Activated CD4-positive, alpha-beta memory T cell treated with anti-CD3 and anti-CD28 coated beads, Interleukin-2, amount 10 ng/mL, durations not matched to agents 7 days and 5 days (primary cell): ENCODE measurements at regions not wholly inside any gene's neighbourhood (a gene's known extent, or its start where the extent isn't known, plus 50 kb on each side); places are given as distances from the start of the nearest gene placed in this dataset.
"Not testable (repeated sequence)": the region's sequence is repeated elsewhere in the genome, so short reads cannot be mapped to it uniquely, and the experiment has no call there.

Experiments
- CTCF ChIA-PET: fragments of 350-600 bp; sonication (Branson Sonifier 250); formaldehyde crosslinking; loops from one replicate; lab custom pipeline; 2021; ENCODE audit warnings: antibody characterized with exemption, inconsistent platforms; lab: Charles Lee
- POLR2A ChIA-PET: fragments of 350-600 bp; sonication (Branson Sonifier 250); formaldehyde crosslinking; loops from one replicate; lab custom pipeline; 2021; ENCODE audit warnings: antibody characterized with exemption; lab: Charles Lee
- DNase-seq: peaks from one replicate; pipeline ENCODE4 v3.0.0-alpha.2; 2020
- H3K27ac Mint-ChIP-seq: one replicate; pipeline ENCODE4 v1.8.0; 2021; ENCODE audit warnings: mild to moderate bottlenecking, mixed read lengths
- H3K27me3 Mint-ChIP-seq: one replicate; pipeline ENCODE4 v1.8.0; 2021; ENCODE audit warnings: mixed read lengths
- H3K36me3 Mint-ChIP-seq: one replicate; pipeline ENCODE4 v1.8.0; 2021; ENCODE audit warnings: low read depth, mixed read lengths
- H3K4me1 Mint-ChIP-seq: one replicate; pipeline ENCODE4 v1.8.0; 2021; ENCODE audit warnings: mixed read lengths
- H3K4me3 Mint-ChIP-seq: one replicate; pipeline ENCODE4 v1.8.0; 2021; ENCODE audit warnings: mild to moderate bottlenecking, mixed read lengths
- H3K9me3 Mint-ChIP-seq: one replicate; pipeline ENCODE4 v1.8.0; 2021; ENCODE audit warnings: mixed read lengths

DNA sequence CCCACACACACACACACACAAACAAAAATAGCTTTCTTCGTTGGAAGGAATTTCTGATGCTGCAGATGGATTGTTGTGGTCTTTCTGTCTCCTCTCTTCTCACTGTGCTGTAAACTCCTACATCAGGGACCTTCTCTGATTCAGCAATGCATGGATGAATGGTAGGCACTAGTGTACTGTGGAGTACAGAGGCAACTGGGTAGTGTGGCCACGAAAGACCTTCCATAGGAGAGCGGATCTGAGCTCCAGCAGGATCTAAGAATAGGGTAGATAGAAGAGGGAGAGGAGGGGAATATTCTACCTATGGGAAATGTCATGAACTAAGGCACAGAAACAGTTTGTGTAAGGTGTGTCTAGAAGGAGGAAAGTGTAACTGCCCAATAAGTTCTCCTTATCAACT lies 266.8 kb downstream of the MYCN start:
- POLR2A ChIA-PET = no interaction called here
- Mint-ChIP-seq H3K9me3 (peaks cover 6% of the 10 kb centered on the region), H3K27ac (no peak overlapping the region), H3K27me3 (peaks cover 3% of the 10 kb centered on the region), H3K4me1 (no peaks in the 10 kb centered on the region), H3K36me3 (no peaks in the 10 kb centered on the region), H3K4me3 (no peak overlapping the region)
- DNase-seq = no peak
- CTCF ChIA-PET = no interaction called here

DNA sequence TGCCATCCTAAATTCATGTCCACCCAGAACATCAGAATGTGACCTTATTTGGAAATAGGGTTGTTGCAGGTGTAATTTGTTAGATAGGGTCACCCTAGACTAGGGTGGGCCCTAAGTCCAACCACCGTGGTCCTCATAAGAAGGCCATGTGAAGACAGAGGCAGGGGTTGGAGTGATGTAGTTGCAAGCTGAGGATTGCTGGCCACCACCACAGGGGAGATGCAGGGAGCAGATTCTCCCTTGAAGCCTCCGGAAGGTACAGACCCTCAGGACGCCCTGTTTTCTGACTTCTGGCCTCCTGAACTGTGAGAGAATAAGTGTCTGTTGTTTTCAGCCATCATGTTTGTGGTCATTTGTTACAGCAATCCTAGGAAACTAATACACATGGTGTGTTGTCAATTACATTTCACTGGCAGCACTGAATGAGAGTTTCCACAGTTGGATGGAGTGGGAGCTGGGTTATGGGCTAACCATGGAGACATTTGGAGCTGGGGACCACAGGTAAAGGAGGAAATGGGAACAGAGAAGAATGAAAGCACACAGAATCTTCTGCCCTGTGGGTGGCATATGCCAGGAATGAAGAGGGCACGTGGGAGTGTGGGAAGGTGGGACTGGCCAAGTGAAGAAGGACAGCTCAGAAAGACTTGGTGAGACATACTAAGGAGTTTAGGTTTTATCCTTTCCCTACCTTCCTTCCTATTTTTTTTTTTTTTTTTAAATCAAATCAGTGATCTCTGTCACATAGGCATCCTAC lies 266.0 kb downstream of the MYCN start:
- peaks cover 6% of the 10 kb centered on the region for H3K9me3 Mint-ChIP-seq
- ChIA-PET CTCF (no interaction called here), POLR2A (no interaction called here)
- H3K36me3 Mint-ChIP-seq = no peaks in the 10 kb centered on the region
- peaks cover 3% of the 10 kb centered on the region for H3K27me3 Mint-ChIP-seq
- no peak for DNase-seq
- no peak overlapping the region for H3K4me3 Mint-ChIP-seq
- no peaks in the 10 kb centered on the region for H3K4me1 Mint-ChIP-seq
- no peak overlapping the region for H3K27ac Mint-ChIP-seq

DNA sequence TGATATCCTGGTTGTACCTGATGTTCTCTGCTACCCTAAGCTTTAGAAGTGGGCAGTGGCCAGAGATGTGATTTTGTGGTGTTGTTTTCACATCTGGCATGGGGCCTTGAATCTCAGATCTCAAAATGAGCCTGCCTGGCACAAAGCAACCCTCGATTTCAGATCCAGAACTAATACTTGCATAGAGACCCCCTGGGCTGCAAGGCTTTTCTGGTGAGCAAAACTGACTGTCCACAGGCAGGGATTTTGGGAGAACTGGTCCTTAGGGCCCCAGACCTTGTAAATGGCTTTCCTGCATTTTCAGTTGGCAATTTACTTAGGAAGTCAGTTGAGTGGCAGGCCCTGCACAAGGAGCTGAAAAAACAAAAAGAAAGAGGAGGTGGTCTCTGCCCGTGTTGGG lies 265.3 kb downstream of the MYCN start:
- CTCF ChIA-PET = no interaction called here

DNA sequence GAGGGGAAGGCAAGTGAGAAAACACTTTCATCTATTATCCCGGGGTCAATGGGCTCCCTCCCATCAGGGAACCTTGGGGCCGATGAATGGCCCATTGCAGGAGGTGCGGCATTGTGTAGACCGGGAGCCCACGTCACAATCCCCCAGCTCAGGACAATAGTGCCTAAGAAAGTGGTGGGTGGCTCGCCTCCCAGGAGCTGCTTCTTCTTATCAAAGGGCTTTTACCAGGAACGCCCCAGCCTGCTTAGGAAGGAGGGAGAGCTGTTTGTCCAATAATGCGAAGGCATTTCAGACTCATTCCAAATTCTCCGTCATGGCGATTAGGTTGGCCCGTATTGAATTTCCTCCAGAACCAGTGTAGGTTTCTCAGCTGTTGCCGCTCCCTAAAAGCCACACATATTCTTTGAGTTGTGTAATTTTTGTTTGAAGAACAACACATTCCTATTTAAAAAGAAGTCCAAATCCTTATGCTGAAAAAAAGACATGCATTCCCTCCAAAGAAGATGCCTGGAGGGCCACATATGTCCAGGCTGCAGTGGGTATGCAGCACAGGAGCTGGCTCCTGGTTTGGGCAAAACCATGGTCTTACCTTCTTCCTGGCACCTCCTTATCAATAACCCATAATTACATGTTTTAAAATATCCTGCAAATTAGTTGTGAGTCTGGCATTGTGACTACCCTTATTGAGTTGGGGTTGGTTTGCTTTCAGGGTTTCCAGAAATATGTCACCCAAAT lies 264.7 kb downstream of the MYCN start:
- CTCF ChIA-PET = no interaction called here
- Mint-ChIP-seq H3K9me3 (peaks cover 6% of the 10 kb centered on the region), H3K4me3 (no peak overlapping the region), H3K4me1 (no peaks in the 10 kb centered on the region), H3K27ac (no peak overlapping the region), H3K36me3 (no peaks in the 10 kb centered on the region), H3K27me3 (peaks cover 3% of the 10 kb centered on the region)
- POLR2A ChIA-PET = no interaction called here
- no peak for DNase-seq

More for the DNA sequence above, 265.3 kb downstream of the MYCN start:
- H3K4me3 Mint-ChIP-seq = no peak overlapping the region
- no peak overlapping the region for H3K27ac Mint-ChIP-seq
- peaks cover 3% of the 10 kb centered on the region for H3K27me3 Mint-ChIP-seq
- no peaks in the 10 kb centered on the region for H3K4me1 Mint-ChIP-seq
- H3K9me3 Mint-ChIP-seq = peaks cover 6% of the 10 kb centered on the region
- POLR2A ChIA-PET = no interaction called here
- no peaks in the 10 kb centered on the region for H3K36me3 Mint-ChIP-seq
- DNase-seq = no peak

DNA sequence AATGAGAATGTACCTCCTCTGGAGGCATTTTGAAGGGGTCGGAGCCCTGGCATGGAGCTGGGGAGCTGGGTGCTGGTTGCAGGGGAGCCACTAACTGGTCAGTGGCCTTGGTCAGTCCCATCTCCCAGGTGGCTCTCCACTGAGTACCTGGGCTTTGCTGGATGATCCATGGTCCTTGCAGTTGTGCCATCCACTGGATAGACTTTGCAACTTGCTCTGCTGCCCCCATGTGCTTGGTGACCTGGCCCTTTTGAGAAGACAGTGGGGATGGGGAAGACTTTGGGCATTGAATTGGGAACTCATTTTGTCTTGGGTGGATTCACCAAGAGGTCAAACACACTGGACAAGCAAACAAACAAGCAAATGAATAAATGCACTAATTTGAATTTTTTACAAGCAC lies 263.9 kb downstream of the MYCN start:
- Mint-ChIP-seq H3K9me3 (peaks cover 6% of the 10 kb centered on the region), H3K4me3 (no peak overlapping the region), H3K27ac (no peak overlapping the region), H3K27me3 (peaks cover 3% of the 10 kb centered on the region), H3K36me3 (no peaks in the 10 kb centered on the region), H3K4me1 (no peaks in the 10 kb centered on the region)
- POLR2A ChIA-PET = no interaction called here
- CTCF ChIA-PET = no interaction called here
- DNase-seq = no peak

DNA sequence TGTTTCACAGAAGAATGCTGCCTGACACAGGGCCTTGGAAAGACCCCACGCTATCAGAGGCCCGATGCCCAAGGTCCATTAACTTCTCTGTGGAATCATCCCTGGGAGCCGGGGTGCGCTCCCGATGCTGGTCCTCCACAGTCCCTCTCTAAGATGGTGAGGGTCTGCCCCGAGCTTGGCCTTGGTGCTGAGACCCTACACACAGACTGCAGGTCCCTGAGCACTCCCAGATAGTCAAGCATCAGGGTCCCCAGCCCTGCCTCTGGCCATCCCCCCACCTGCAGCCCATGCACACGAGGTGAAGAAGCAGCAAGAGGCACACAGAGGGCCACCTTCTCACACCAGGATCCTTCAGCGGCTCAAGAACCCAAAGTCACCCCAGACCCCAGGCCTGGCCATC lies 263.3 kb downstream of the MYCN start:
- Mint-ChIP-seq H3K9me3 (peaks cover 6% of the 10 kb centered on the region), H3K36me3 (no peaks in the 10 kb centered on the region), H3K4me1 (no peaks in the 10 kb centered on the region), H3K4me3 (no peak overlapping the region), H3K27ac (no peak overlapping the region), H3K27me3 (peaks cover 3% of the 10 kb centered on the region)
- CTCF ChIA-PET = no interaction called here
- no peak for DNase-seq
- POLR2A ChIA-PET = no interaction called here

DNA sequence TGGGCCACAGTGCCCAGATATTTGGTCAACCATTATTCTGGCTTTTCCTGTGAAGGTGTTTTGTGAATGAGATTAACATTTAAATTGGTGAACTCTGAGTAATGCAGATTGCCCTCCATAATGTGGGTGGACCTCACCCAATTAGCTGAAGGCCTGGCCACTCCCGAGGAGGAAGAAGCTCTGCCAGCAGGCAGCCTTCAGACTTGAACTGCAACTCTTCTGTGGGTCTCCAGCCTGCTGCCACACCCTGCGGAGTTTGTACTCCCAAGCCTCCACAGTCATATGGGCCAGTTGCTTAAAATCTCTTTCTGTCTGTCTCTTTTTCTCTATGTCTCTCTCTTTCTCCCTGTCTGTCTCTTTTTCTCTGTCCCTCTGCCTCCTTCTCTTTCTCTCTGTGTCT lies 262.7 kb downstream of the MYCN start:
- Mint-ChIP-seq H3K36me3 (no peaks in the 10 kb centered on the region), H3K27ac (no peak overlapping the region), H3K4me1 (no peaks in the 10 kb centered on the region), H3K27me3 (peaks cover 3% of the 10 kb centered on the region), H3K4me3 (no peak overlapping the region), H3K9me3 (peaks cover 2% of the 10 kb centered on the region)
- no peak for DNase-seq
- ChIA-PET CTCF (no interaction called here), POLR2A (no interaction called here)

DNA sequence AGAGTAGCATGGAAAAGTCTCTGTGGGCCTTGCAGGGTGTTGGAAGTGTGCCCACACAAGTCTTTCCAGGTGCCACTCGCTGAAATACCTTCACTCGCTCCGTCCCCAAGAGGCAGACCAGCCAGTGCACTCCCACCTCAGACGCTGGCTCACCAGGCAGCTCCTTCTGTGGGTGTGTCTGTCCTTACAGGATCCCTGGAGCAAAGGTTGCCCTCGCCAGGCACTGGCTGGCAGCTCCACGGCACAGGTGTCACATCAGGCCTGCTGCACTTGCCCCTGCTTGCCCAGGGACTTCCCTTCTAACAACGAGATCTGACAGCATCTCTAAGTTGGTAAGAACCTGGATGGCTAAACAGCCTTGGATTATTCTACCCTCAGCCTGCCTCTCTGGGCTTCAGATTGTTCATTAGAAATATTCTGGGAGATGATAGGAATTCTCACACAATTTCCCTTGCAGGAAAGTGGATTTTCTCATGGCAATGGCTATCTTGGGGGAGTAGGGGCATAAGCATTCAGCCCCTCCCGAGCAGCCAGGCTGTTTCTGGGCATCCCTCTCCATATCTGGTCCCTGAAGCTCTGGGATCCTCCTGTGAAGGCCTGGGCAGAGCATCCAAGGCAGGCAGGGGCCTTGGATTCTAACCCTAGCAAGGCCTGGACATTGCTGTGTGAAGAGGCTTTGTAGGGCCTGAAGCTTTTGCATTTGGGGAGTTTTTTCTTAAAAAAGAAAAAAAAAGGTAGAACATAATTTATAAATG lies 262.1 kb downstream of the MYCN start:
- Mint-ChIP-seq H3K4me3 (no peak overlapping the region), H3K36me3 (no peaks in the 10 kb centered on the region)
- CTCF ChIA-PET = no interaction called here

DNA sequence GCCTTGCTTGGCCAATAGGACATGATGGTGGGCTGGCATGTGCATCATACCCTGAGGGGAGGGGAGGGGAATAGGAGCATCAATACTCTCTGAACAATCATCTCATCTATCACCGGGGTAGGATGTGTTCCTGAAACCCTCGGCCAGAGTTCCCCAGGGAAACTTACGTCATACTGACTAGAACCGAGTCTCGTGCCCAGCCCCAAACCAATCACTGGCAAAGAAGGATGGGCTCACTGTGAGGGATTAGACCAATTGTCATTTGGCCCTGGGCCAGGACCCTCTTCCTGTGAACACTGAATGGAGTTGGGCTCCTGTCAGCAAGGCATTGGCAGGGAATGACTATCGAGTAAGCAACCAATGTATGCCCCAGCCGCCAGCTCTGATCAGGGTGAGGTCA lies 261.5 kb downstream of the MYCN start:
- Mint-ChIP-seq H3K27ac (no peak overlapping the region), H3K4me3 (no peak overlapping the region), H3K27me3 (no peaks in the 10 kb centered on the region), H3K9me3 (no peaks in the 10 kb centered on the region), H3K4me1 (no peaks in the 10 kb centered on the region), H3K36me3 (no peaks in the 10 kb centered on the region)
- ChIA-PET POLR2A (no interaction called here), CTCF (no interaction called here)
- no peak for DNase-seq

More for the DNA sequence above, 262.1 kb downstream of the MYCN start:
- no peak overlapping the region for H3K27ac Mint-ChIP-seq
- peaks cover 2% of the 10 kb centered on the region for H3K9me3 Mint-ChIP-seq
- H3K4me1 Mint-ChIP-seq = no peaks in the 10 kb centered on the region
- peaks cover 3% of the 10 kb centered on the region for H3K27me3 Mint-ChIP-seq
- no peak for DNase-seq
- POLR2A ChIA-PET = no interaction called here

DNA sequence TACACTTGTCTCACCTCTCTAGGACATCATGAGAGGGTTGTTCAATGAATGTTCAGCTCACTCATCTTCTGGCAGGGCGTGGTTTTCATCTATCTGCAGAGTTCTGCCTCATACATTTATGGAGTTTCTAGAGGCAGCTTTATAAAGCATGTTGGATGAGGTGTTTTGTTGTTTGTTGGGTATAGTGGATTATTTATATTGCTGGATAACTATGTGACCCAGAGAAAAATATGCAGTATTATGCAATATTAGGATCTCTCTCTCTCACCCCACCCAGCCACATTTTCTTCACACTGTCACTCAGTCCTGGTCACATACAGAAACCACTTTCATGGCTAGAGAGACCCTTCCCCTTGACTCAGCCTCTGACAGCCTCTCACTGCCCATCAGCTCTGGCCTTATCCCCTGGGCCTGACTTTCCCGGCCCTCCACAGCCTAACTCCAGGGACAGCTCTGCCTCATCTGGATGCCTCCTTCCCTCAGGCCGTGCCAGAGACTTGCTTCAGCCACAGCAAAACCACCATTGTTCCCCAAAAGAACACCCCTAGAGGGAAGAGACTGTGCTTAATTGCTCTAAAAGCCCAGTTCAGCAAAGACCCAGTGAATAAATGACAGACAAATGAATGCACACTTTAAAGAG lies 260.3 kb downstream of the MYCN start:
- ChIA-PET CTCF (no interaction called here), POLR2A (no interaction called here)
- Mint-ChIP-seq H3K27me3 (no peaks in the 10 kb centered on the region), H3K36me3 (no peaks in the 10 kb centered on the region), H3K4me1 (no peaks in the 10 kb centered on the region), H3K4me3 (no peak overlapping the region), H3K27ac (no peak overlapping the region), H3K9me3 (no peaks in the 10 kb centered on the region)
- no peak for DNase-seq

DNA sequence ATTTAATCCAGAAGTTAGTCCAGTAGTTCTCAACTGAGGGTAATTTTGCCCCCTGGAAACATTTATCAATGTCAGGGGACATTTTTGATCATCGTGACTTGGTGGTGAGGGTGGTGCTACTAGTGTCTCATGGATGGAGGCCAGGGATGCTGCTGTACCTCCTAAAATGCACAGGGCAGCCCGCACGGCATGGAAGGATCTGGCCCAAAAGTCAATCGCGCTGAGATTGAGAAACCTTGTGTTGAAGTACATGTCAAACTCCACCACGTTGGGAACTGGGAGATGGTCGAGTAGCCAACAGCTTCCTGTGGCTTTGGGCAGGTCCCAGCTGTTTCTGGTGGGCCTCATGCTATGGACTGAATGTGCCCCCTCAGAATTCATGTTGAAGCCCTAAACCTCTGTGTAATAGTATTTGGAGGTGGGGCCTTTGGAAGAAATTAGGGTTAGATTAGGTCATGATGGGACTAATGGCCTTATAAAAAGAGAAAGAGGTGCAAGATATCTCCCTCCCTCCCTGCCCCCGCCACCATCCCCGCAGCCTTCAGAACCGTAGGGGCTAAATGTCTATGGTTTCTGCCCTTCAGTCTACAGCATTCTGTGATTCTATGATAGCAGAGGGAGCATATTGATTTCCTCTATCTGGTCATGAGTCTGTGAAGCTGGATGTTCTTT lies 259.7 kb downstream of the MYCN start:
- Mint-ChIP-seq H3K4me1 (no peaks in the 10 kb centered on the region), H3K9me3 (no peaks in the 10 kb centered on the region), H3K27ac (no peak overlapping the region), H3K27me3 (no peaks in the 10 kb centered on the region), H3K36me3 (no peaks in the 10 kb centered on the region), H3K4me3 (no peak overlapping the region)
- ChIA-PET POLR2A (no interaction called here), CTCF (no interaction called here)
- no peak for DNase-seq

DNA sequence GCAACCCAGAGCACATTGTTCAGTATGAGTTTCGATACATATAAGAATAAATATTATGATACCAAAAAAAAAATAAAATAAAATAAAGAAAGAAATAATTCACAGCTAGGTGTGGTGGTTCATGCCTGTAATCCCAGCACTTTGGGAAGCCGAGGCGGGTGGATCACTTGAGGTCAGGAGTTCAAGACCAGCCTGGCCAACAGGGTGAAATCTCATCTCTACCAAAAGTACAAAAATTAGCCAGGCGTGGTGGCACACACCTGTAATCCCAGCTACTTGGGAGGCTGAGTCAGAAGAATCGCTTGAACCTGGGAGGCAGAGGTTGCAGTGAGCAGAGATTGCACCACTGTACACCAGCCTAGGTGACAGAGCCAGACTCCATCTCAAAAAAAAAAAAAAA lies 258.9 kb downstream of the MYCN start:
- H3K4me3 Mint-ChIP-seq, H3K27ac Mint-ChIP-seq, H3K36me3 Mint-ChIP-seq, POLR2A ChIA-PET, CTCF ChIA-PET, H3K4me1 Mint-ChIP-seq, H3K27me3 Mint-ChIP-seq, DNase-seq, H3K9me3 Mint-ChIP-seq: not testable (repeated sequence)
